Uterus (tissue), 3 donors: ENCODE measurements at regions not wholly inside any gene's neighbourhood (a gene's known extent, or its start where the extent isn't known, plus 50 kb on each side); places are given as distances from the start of the nearest gene placed in this dataset.

Experiments
- DNase-seq, 2 donors: peaks; one replicate each; pipeline ENCODE4 v3.0.0-alpha.2; 2019 to 2020
- H3K27ac ChIP-seq, 2 donors: fragments of 200-600 bp; sonication (generic); 1 replicate in 1 of 2; 2 replicates in 1 of 2; pipeline ENCODE4 v1.5.1; 2016 to 2018
- H3K27me3 ChIP-seq, 2 donors: fragments of 200-600 bp; sonication (generic); one replicate each; pipeline ENCODE4 v1.5.1; 2018 to 2019; ENCODE audit warnings: control low read depth in 1 of 2
- H3K36me3 ChIP-seq, 2 donors: fragments of 200-600 bp; sonication (generic); one replicate each; pipeline ENCODE4 v1.5.1; 2019; ENCODE audit warnings: control low read depth in 1 of 2
- H3K4me1 ChIP-seq, 2 donors: fragments of 200-600 bp; sonication (generic); one replicate each; pipeline ENCODE4 v1.5.1; 2018 to 2019; ENCODE audit warnings: control low read depth in 1 of 2
- H3K4me3 ChIP-seq, 2 donors: fragments of 200-600 bp; sonication (generic); 1 replicate in 1 of 2; 2 replicates in 1 of 2; pipeline ENCODE4 v1.5.1; 2018 to 2019; ENCODE audit warnings: mild to moderate bottlenecking in 1 of 2
- H3K9me3 ChIP-seq, 2 donors: fragments of 200-600 bp; sonication (generic); one replicate each; pipeline ENCODE4 v1.5.1; 2019; ENCODE audit warnings: control low read depth in 1 of 2
- POLR2A ChIP-seq, 2 donors: fragments of 450-650 bp; IDR thresholded peaks; one replicate each; pipeline ENCODE4 v1.6.1; 2016; ENCODE audit warnings: antibody characterized with exemption in 2 of 2, mild to moderate bottlenecking in 1 of 2, moderate library complexity in 1 of 2
- intact Hi-C: fragments of 100-400 bp; cut with DNase I; formaldehyde crosslinking; loops from one replicate; pipeline ENCODE4 v1.15.1; 2023; ENCODE audit warnings: low total_unique reads
- TF ChIP-seq, protein P1 (sequence below), 4 experiments: fragments of 200-600 bp in 2 of 4; fragments of 450-650 bp in 2 of 4; sonication (generic) in 2 of 4; IDR thresholded peaks; one replicate each; pipeline ENCODE4 v1.5.1; 2016 to 2019; ENCODE audit warnings: antibody characterized with exemption in 4 of 4, mild to moderate bottlenecking in 2 of 4, moderate library complexity in 1 of 4
- donor health status: DM: yes; HTN: yes; CAD: no.

DNA sequence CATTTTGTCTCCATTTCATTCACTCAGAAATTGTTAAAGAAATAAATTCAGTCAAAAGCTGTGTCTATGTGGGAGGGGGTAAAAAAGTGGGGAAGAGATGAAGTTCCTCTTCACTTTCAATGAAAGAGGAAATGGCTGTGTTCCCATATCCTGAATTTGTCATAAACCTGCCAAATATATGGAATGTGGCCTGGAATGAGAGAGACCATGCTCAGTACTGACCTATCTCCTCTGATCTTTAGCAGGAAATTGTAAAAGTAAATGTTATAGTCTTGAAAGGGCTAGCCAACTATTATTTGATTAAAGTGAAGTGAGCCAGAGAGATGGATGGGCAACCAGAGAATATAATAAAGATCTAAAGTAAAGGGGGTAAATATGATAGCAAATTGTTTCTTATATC is 130.3 kb upstream of the C21orf91 start:
- peak overlapping the region in 1 of 2 donors; percentile 2 for H3K27ac ChIP-seq
- TF ChIP-seq POLR2A (IDR thresholded peaks at IDR 0.05), result no peak
- TF ChIP-seq, protein P1, sequence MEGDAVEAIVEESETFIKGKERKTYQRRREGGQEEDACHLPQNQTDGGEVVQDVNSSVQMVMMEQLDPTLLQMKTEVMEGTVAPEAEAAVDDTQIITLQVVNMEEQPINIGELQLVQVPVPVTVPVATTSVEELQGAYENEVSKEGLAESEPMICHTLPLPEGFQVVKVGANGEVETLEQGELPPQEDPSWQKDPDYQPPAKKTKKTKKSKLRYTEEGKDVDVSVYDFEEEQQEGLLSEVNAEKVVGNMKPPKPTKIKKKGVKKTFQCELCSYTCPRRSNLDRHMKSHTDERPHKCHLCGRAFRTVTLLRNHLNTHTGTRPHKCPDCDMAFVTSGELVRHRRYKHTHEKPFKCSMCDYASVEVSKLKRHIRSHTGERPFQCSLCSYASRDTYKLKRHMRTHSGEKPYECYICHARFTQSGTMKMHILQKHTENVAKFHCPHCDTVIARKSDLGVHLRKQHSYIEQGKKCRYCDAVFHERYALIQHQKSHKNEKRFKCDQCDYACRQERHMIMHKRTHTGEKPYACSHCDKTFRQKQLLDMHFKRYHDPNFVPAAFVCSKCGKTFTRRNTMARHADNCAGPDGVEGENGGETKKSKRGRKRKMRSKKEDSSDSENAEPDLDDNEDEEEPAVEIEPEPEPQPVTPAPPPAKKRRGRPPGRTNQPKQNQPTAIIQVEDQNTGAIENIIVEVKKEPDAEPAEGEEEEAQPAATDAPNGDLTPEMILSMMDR (IDR thresholded peaks at IDR 0.05), result no peak
- intact Hi-C loops, result no loop called here
- H3K9me3 ChIP-seq, result no peaks in the 10 kb centered on the region
- DNase-seq, result no peak
- H3K27me3 ChIP-seq, result no peaks in the 10 kb centered on the region
- H3K36me3 ChIP-seq, result no peaks in the 10 kb centered on the region
- no peak overlapping the region for H3K4me3 ChIP-seq
- no peaks in the 10 kb centered on the region for H3K4me1 ChIP-seq

DNA sequence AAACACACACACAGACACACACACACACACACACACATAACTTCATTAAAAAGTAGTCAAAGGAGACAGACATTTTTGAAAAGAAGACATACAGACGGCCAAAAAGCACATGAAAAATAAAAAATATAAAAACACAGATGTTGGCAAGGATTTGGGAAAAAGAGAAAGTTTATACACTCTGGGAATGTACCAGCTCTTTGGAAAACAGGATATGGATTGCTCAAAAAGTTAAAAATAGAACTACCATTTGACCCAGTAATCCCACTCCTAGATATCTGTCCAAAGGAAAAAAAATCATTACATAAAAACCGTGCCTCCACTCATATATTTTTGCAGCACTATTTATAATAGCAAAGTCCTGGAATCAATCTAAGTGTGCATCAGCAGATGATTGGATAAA is 128.4 kb upstream of the C21orf91 start:
- H3K9me3 ChIP-seq, result no peaks in the 10 kb centered on the region
- no peak for DNase-seq
- no peaks in the 10 kb centered on the region for H3K27me3 ChIP-seq
- no peak overlapping the region for H3K4me3 ChIP-seq
- H3K36me3 ChIP-seq, result no peaks in the 10 kb centered on the region
- TF ChIP-seq, protein P1 (IDR thresholded peaks at IDR 0.05), result no peak
- TF ChIP-seq POLR2A (IDR thresholded peaks at IDR 0.05), result no peak
- intact Hi-C loops, result no loop called here
- H3K27ac ChIP-seq, result no peak overlapping the region
- H3K4me1 ChIP-seq, result no peaks in the 10 kb centered on the region

DNA sequence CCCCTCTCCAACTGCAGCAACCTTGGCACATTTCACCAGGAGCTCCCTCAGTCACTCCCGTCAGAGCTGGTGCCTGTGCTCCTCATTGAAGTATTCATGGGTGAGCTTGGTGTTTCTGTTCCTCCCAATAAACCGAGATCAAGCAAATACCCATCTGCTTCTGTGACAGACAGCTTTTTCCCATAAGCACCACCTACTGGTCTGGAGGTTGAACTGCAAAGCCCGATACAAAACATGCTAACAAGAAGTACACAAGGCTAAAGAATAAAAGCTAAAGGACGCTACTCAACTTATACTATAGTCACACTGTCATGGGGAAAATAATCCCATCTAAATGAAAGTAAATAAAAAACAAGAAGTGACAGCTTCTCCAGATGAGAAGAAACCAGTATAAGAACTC is 111.9 kb upstream of the C21orf91 start:
- intact Hi-C loops, result no loop called here
- no peak overlapping the region for H3K4me3 ChIP-seq

DNA sequence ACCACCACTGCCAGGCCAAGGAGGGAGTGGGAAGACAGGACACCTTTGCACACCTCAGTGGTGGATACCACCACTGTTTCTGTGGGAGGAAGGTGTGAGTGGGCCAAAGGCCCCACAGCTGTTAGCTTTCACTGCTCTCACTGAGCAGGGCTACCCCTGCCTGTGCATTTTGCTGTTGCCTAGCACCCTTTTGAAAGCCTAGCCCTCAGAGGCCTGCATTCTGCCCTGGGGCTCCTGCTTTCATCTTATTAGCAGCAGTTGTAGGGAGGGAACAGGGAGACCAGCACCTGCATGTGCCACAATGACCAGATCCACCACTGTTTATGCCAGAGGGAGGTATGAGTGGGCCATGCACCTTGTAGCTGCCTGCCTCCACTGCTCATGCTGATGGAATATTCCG is 110.9 kb upstream of the C21orf91 start:
- no peaks in the 10 kb centered on the region for H3K4me1 ChIP-seq
- H3K27ac ChIP-seq, result no peak overlapping the region
- intact Hi-C loops, result no loop called here
- DNase-seq, result no peak
- no peaks in the 10 kb centered on the region for H3K27me3 ChIP-seq
- no peaks in the 10 kb centered on the region for H3K9me3 ChIP-seq
- H3K36me3 ChIP-seq, result no peaks in the 10 kb centered on the region
- H3K4me3 ChIP-seq, result no peak overlapping the region
- TF ChIP-seq POLR2A (IDR thresholded peaks at IDR 0.05), result no peak
- TF ChIP-seq, protein P1 (IDR thresholded peaks at IDR 0.05), result no peak

More for the DNA sequence above, 111.9 kb upstream of the C21orf91 start:
- Histone ChIP-seq H3K36me3 (no peaks in the 10 kb centered on the region), H3K27me3 (no peaks in the 10 kb centered on the region), H3K9me3 (no peaks in the 10 kb centered on the region), H3K4me1 (no peaks in the 10 kb centered on the region), H3K27ac (no peak overlapping the region)
- TF ChIP-seq POLR2A (IDR thresholded peaks at IDR 0.05), result no peak
- TF ChIP-seq, protein P1 (IDR thresholded peaks at IDR 0.05), result no peak
- no peak for DNase-seq

DNA sequence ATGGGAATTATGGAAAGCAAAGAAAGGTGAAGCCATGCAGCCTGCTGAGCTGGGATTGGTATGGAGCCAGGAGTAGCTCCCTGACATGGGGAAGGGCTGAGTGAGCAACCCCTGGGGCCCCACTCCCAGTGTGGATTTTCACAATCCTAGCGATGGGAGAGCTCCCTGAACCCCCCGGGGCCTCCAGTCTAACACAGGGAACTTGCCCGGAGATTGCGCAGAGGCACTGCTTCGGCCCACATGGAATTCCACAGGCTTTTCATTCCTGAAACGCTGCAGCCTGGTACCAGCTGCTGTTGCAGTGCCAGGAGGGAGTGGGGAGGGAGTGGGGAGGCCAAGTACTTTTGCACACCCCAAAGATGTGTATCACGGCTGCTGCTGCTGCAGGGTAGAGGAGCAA is 110.4 kb upstream of the C21orf91 start:
- Histone ChIP-seq H3K4me1 (no peaks in the 10 kb centered on the region), H3K27ac (no peak overlapping the region), H3K4me3 (no peak overlapping the region), H3K36me3 (no peaks in the 10 kb centered on the region), H3K27me3 (no peaks in the 10 kb centered on the region), H3K9me3 (no peaks in the 10 kb centered on the region)
- TF ChIP-seq POLR2A (IDR thresholded peaks at IDR 0.05), result no peak
- TF ChIP-seq, protein P1 (IDR thresholded peaks at IDR 0.05), result no peak
- no peak for DNase-seq
- intact Hi-C loops, result no loop called here
